Right atrium auricular region (tissue), 2 donors: ENCODE measurements at regions not wholly inside any gene's neighbourhood (a gene's known extent, or its start where the extent isn't known, plus 50 kb on each side); places are given as distances from the start of the nearest gene placed in this dataset.

Experiments
- DNase-seq: peaks from one replicate; pipeline ENCODE4 v3.0.0-alpha.2; 2019; ENCODE audit warnings: low spot score
- H3K27ac ChIP-seq, 2 donors: fragments of 200-600 bp; sonication (generic); 1 replicate in 1 of 2; 2 replicates in 1 of 2; pipeline ENCODE4 v1.5.1; 2016 to 2019
- H3K27me3 ChIP-seq, 2 donors: fragments of 200-600 bp; sonication (generic); one replicate each; pipeline versions ENCODE4 v1.5.1 to v1.6.0; 2017 to 2019
- H3K36me3 ChIP-seq: fragments of 200-600 bp; sonication (generic); one replicate; pipeline ENCODE4 v1.5.1; 2016
- H3K4me1 ChIP-seq, 2 donors: fragments of 200-600 bp; sonication (generic); one replicate each; pipeline versions ENCODE4 v1.5.1 to v1.6.0; 2017 to 2019
- H3K4me3 ChIP-seq, 2 donors: fragments of 200-600 bp; sonication (generic); 1 replicate in 1 of 2; 2 replicates in 1 of 2; pipeline ENCODE4 v1.5.1; 2017 to 2019; ENCODE audit warnings: mild to moderate bottlenecking in 1 of 2, moderate library complexity in 1 of 2
- H3K9me3 ChIP-seq, 2 donors: fragments of 200-600 bp; sonication (generic); one replicate each; pipeline ENCODE4 v1.5.1; 2019
- TF ChIP-seq, protein P1 (sequence below), 2 donors: fragments of 200-600 bp; sonication (generic); IDR thresholded peaks; one replicate each; pipeline ENCODE4 v1.5.1; 2019; ENCODE audit warnings: antibody characterized with exemption in 2 of 2

DNA sequence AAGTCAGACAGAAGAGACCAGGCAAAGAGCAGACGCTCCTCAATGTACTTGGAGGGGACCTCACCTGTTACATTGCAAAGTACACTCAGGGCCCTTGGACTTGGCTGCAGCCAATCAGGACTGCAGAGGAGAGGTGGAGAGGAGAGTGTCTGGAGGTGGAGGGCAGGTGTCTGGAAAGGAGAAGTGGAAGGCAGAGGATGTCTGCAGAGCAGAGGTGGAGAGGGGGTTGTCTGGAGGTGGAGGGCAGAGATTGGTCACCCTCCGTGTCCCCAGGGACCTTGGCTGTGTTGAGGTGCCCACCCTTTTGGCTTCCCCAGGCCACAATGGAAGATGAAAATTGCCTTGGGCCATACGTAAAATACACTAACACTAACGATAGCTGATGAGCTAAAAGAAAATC is 241.3 kb upstream of the IRX2 start:
- H3K4me3 ChIP-seq, result no peak overlapping the region
- TF ChIP-seq, protein P1, sequence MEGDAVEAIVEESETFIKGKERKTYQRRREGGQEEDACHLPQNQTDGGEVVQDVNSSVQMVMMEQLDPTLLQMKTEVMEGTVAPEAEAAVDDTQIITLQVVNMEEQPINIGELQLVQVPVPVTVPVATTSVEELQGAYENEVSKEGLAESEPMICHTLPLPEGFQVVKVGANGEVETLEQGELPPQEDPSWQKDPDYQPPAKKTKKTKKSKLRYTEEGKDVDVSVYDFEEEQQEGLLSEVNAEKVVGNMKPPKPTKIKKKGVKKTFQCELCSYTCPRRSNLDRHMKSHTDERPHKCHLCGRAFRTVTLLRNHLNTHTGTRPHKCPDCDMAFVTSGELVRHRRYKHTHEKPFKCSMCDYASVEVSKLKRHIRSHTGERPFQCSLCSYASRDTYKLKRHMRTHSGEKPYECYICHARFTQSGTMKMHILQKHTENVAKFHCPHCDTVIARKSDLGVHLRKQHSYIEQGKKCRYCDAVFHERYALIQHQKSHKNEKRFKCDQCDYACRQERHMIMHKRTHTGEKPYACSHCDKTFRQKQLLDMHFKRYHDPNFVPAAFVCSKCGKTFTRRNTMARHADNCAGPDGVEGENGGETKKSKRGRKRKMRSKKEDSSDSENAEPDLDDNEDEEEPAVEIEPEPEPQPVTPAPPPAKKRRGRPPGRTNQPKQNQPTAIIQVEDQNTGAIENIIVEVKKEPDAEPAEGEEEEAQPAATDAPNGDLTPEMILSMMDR (IDR thresholded peaks at IDR 0.05), result no peak
- no peaks in the 10 kb centered on the region for H3K4me1 ChIP-seq
- no peaks in the 10 kb centered on the region for H3K9me3 ChIP-seq
- no peaks in the 10 kb centered on the region for H3K36me3 ChIP-seq
- H3K27me3 ChIP-seq, result no peaks in the 10 kb centered on the region
- DNase-seq, result no peak
- no peak overlapping the region for H3K27ac ChIP-seq

DNA sequence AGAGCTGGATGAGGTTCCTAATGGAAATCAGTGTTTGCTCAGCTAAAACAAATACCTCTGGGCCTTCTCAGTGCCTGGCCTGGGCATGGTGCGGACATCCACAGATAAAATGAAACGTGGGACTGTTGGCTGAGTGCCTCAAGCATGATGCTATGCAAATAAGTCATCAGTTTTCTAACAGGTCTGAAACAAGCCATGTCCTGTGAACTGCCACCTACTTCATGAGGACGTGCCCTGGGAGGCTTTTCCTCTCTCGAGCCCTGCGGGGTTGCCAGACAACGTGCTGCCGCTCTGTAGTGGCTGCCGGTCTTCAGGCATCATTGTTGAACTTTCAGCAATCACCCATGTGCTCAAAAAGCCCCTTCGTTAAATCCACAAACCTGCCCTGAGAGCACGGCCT is 240.4 kb upstream of the IRX2 start:
- no peaks in the 10 kb centered on the region for H3K36me3 ChIP-seq
- DNase-seq, result no peak
- H3K27ac ChIP-seq, result no peak overlapping the region
- TF ChIP-seq, protein P1 (IDR thresholded peaks at IDR 0.05), result no peak
- H3K4me3 ChIP-seq, result no peak overlapping the region
- H3K9me3 ChIP-seq, result no peaks in the 10 kb centered on the region
- H3K4me1 ChIP-seq, result no peaks in the 10 kb centered on the region
- no peaks in the 10 kb centered on the region for H3K27me3 ChIP-seq

DNA sequence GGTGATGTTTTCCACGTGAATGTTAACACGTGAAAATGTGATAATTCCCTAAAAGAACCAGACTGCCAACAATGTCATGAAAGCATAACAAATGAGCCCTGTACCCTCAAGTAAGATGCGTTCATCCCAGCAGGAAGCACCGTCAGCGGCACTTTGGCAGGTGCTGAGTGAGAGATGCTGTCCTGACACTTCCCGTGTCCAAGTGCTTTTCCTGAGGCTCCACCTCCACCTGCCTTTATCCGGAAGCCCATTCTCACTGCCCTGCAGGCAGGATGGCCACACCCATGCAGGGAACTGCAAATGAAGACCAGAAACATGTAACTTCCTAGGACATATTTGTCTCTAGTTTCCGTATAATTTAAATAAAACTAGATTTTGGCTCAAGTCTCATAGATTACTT is 238.0 kb upstream of the IRX2 start:
- Histone ChIP-seq H3K4me3 (no peak overlapping the region), H3K9me3 (no peaks in the 10 kb centered on the region), H3K4me1 (no peaks in the 10 kb centered on the region), H3K27ac (no peak overlapping the region), H3K27me3 (no peaks in the 10 kb centered on the region), H3K36me3 (no peaks in the 10 kb centered on the region)
- no peak for DNase-seq
- TF ChIP-seq, protein P1 (IDR thresholded peaks at IDR 0.05), result no peak

DNA sequence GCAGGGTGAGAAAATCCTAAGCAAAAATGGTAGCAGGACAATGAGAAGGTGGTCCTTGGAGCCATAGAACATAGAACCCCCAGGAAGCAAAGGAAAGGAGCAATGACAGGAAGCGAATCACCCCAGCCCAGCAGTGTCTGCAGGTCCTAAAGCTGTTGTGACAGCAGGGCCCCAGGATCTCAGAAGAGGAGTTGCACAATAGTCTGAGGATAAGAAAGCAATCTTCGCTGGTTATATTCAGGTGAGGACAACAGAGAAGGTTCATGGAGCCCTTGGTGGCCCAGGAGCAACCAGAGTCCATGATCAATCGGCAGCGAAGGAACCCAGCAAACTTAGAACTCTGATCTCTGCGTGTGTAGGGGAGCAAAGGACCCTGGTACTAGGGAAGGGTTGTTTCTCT is 234.8 kb upstream of the IRX2 start:
- no peak for DNase-seq
- no peak overlapping the region for H3K4me3 ChIP-seq
- no peak overlapping the region for H3K27ac ChIP-seq
- no peaks in the 10 kb centered on the region for H3K4me1 ChIP-seq
- no peaks in the 10 kb centered on the region for H3K36me3 ChIP-seq
- no peaks in the 10 kb centered on the region for H3K27me3 ChIP-seq
- TF ChIP-seq, protein P1 (IDR thresholded peaks at IDR 0.05), result no peak
- H3K9me3 ChIP-seq, result no peaks in the 10 kb centered on the region

DNA sequence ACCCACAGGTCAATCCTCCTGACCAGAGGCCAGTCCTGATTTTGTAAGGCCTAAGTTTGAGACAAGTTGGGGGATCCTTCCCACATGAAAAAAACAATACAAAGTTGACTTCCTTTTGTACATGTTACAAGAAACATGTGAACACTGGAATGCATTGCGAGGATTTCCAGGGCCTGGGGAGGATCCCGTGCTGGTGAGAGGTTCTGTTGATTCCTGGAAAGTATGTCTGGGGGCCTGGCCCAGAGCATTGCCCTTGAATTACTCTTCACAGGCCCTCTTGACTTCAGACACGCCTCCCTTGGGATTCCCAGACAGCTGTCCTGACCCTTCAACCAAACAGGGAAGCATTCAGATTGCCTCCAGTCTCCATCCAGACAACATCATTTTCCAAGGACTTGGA is 234.2 kb upstream of the IRX2 start:
- no peak overlapping the region for H3K4me3 ChIP-seq
- H3K27me3 ChIP-seq, result no peaks in the 10 kb centered on the region
- TF ChIP-seq, protein P1 (IDR thresholded peaks at IDR 0.05), result no peak
- no peaks in the 10 kb centered on the region for H3K4me1 ChIP-seq
- H3K27ac ChIP-seq, result no peak overlapping the region
- H3K36me3 ChIP-seq, result no peaks in the 10 kb centered on the region
- H3K9me3 ChIP-seq, result no peaks in the 10 kb centered on the region
- no peak for DNase-seq

DNA sequence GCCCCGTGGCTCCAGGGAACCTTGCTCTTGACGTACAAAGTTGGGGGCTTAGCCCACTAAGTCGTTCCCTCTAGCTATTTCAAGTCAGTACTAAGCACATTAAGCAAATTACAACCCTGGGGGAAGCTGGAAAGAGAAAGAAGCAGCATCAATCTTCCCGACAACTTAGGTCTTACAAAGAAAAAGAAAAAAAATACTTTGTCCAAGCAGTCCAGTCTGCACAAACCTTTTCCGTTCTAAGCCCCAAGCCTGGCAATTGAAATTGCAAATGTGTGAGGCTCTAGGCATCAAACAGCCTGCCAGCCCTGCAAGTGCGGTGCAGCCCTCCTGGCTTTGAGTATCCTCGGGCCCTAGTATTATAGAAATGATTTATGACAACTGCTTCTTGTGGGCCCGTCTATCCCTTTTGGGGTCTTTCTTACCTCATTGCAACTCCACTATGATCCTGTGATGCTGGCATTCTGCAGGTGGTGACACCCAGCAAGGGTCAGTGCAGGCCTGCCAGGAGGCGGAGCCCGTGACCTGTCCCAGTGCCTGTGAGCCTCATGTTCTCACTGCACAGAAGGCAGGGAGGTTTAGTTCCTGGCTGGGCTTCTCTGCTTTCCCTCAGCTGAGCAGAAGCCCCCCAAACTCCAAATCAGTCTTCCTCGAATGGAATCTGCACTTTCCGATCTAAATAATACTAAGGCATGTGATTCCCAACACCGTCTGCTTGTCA is 232.3 kb upstream of the IRX2 start:
- H3K36me3 ChIP-seq, result no peaks in the 10 kb centered on the region
- H3K27me3 ChIP-seq, result no peaks in the 10 kb centered on the region
- H3K27ac ChIP-seq, result no peak overlapping the region
- H3K4me3 ChIP-seq, result no peak overlapping the region
- H3K4me1 ChIP-seq, result no peaks in the 10 kb centered on the region
- no peaks in the 10 kb centered on the region for H3K9me3 ChIP-seq
- TF ChIP-seq, protein P1 (IDR thresholded peaks at IDR 0.05), result no peak
- DNase-seq, result no peak
